ENCODE measurements at regions not wholly inside any gene's neighbourhood (a gene's known extent, or its start where the extent isn't known, plus 50 kb on each side); places are given as distances from the start of the nearest gene placed in this dataset.
A peak's percentile ranks its signal among the peaks of the same experiment; 100 is the strongest.

GRCh38 chr21:31503939-31504338 lies 155.6 kb upstream of the SOD1 start:
- no peaks in the 10 kb centered on the region for H3K27me3 Mint-ChIP-seq
- H3K27ac Mint-ChIP-seq: peak overlapping the region; percentile 5
- peaks cover 23% of the 10 kb centered on the region for H3K4me1 Mint-ChIP-seq (ENCODE audit: low read depth)
- no peaks in the 10 kb centered on the region for H3K9me3 Mint-ChIP-seq (ENCODE audit: low read depth)
- no peaks in the 10 kb centered on the region for H3K36me3 Mint-ChIP-seq
- H3K4me3 Mint-ChIP-seq: no peak overlapping the region

- Mint-ChIP-seq H3K27me3 (no peaks in the 10 kb centered on the region), H3K4me3 (no peak overlapping the region), H3K27ac (no peak overlapping the region), H3K9me3 (ENCODE audit: low read depth) (no peaks in the 10 kb centered on the region), H3K36me3 (no peaks in the 10 kb centered on the region), H3K4me1 (ENCODE audit: low read depth) (peaks cover 21% of the 10 kb centered on the region)
Measured at GRCh38 chr21:31503467-31503866, 156.0 kb upstream of the SOD1 start.

GRCh38 chr21:31502537-31503143 lies 156.9 kb upstream of the SOD1 start:
- H3K9me3 Mint-ChIP-seq (ENCODE audit: low read depth): no peaks in the 10 kb centered on the region
- no peak overlapping the region for H3K4me3 Mint-ChIP-seq
- no peak overlapping the region for H3K27ac Mint-ChIP-seq
- peaks cover 21% of the 10 kb centered on the region for H3K4me1 Mint-ChIP-seq (ENCODE audit: low read depth)
- no peaks in the 10 kb centered on the region for H3K36me3 Mint-ChIP-seq
- no peaks in the 10 kb centered on the region for H3K27me3 Mint-ChIP-seq

- Mint-ChIP-seq H3K9me3 (ENCODE audit: low read depth) (no peaks in the 10 kb centered on the region), H3K4me3 (no peak overlapping the region), H3K27me3 (no peaks in the 10 kb centered on the region), H3K4me1 (ENCODE audit: low read depth) (peaks cover 19% of the 10 kb centered on the region), H3K36me3 (no peaks in the 10 kb centered on the region), H3K27ac (no peak overlapping the region)
Measured at GRCh38 chr21:31501926-31502325, 157.6 kb upstream of the SOD1 start.

- Mint-ChIP-seq H3K27me3 (no peaks in the 10 kb centered on the region), H3K4me3 (no peak overlapping the region), H3K36me3 (no peaks in the 10 kb centered on the region), H3K4me1 (ENCODE audit: low read depth) (peaks cover 11% of the 10 kb centered on the region), H3K27ac (no peak overlapping the region), H3K9me3 (ENCODE audit: low read depth) (no peaks in the 10 kb centered on the region)
Measured at GRCh38 chr21:31500982-31501381, 156.9 kb upstream of the TIAM1 start.

GRCh38 chr21:31500071-31500470 lies 156.0 kb upstream of the TIAM1 start:
- Mint-ChIP-seq H3K36me3 (no peaks in the 10 kb centered on the region), H3K4me3 (no peak overlapping the region), H3K27ac (no peak overlapping the region), H3K27me3 (no peaks in the 10 kb centered on the region), H3K4me1 (ENCODE audit: low read depth) (peaks cover 5% of the 10 kb centered on the region), H3K9me3 (ENCODE audit: low read depth) (no peaks in the 10 kb centered on the region)

- H3K4me3 Mint-ChIP-seq: no peak overlapping the region
- no peaks in the 10 kb centered on the region for H3K9me3 Mint-ChIP-seq (ENCODE audit: low read depth)
- no peaks in the 10 kb centered on the region for H3K4me1 Mint-ChIP-seq (ENCODE audit: low read depth)
- H3K36me3 Mint-ChIP-seq: no peaks in the 10 kb centered on the region
- H3K27me3 Mint-ChIP-seq: no peaks in the 10 kb centered on the region
- H3K27ac Mint-ChIP-seq: no peak overlapping the region
Measured at GRCh38 chr21:31498985-31499384, 154.9 kb upstream of the TIAM1 start.

- no peaks in the 10 kb centered on the region for H3K36me3 Mint-ChIP-seq
- H3K4me3 Mint-ChIP-seq: no peak overlapping the region
- no peaks in the 10 kb centered on the region for H3K4me1 Mint-ChIP-seq (ENCODE audit: low read depth)
- H3K27me3 Mint-ChIP-seq: no peaks in the 10 kb centered on the region
- no peak overlapping the region for H3K27ac Mint-ChIP-seq
- no peaks in the 10 kb centered on the region for H3K9me3 Mint-ChIP-seq (ENCODE audit: low read depth)
Measured at GRCh38 chr21:31497914-31498313, 153.9 kb upstream of the TIAM1 start.

GRCh38 chr21:31493350-31493880 lies 149.4 kb upstream of the TIAM1 start:
- Mint-ChIP-seq H3K27me3 (no peaks in the 10 kb centered on the region), H3K4me1 (ENCODE audit: low read depth) (no peaks in the 10 kb centered on the region), H3K4me3 (no peak overlapping the region), H3K36me3 (no peaks in the 10 kb centered on the region), H3K27ac (no peak overlapping the region), H3K9me3 (ENCODE audit: low read depth) (no peaks in the 10 kb centered on the region)

GRCh38 chr21:31491617-31492016 lies 147.6 kb upstream of the TIAM1 start:
- no peaks in the 10 kb centered on the region for H3K27me3 Mint-ChIP-seq
- H3K27ac Mint-ChIP-seq: no peak overlapping the region
- H3K4me3 Mint-ChIP-seq: no peak overlapping the region
- H3K36me3 Mint-ChIP-seq: no peaks in the 10 kb centered on the region
- no peaks in the 10 kb centered on the region for H3K4me1 Mint-ChIP-seq (ENCODE audit: low read depth)
- no peaks in the 10 kb centered on the region for H3K9me3 Mint-ChIP-seq (ENCODE audit: low read depth)

GRCh38 chr21:31490443-31490842 lies 146.4 kb upstream of the TIAM1 start:
- peaks cover 3% of the 10 kb centered on the region for H3K36me3 Mint-ChIP-seq
- no peak overlapping the region for H3K4me3 Mint-ChIP-seq

GRCh38 chr21:31489726-31490125 lies 145.7 kb upstream of the TIAM1 start:
- H3K36me3 Mint-ChIP-seq: peaks cover 3% of the 10 kb centered on the region
- H3K4me1 Mint-ChIP-seq (ENCODE audit: low read depth): no peaks in the 10 kb centered on the region
- H3K9me3 Mint-ChIP-seq (ENCODE audit: low read depth): peaks cover 4% of the 10 kb centered on the region
- H3K27ac Mint-ChIP-seq: no peak overlapping the region
- no peaks in the 10 kb centered on the region for H3K27me3 Mint-ChIP-seq
- no peak overlapping the region for H3K4me3 Mint-ChIP-seq

More at GRCh38 chr21:31490443-31490842, 146.4 kb upstream of the TIAM1 start:
- Mint-ChIP-seq H3K4me1 (ENCODE audit: low read depth) (no peaks in the 10 kb centered on the region), H3K9me3 (ENCODE audit: low read depth) (no peaks in the 10 kb centered on the region), H3K27me3 (no peaks in the 10 kb centered on the region), H3K27ac (no peak overlapping the region)

- Mint-ChIP-seq H3K4me3 (no peak overlapping the region), H3K9me3 (ENCODE audit: low read depth) (peaks cover 5% of the 10 kb centered on the region), H3K36me3 (peaks cover 5% of the 10 kb centered on the region), H3K4me1 (ENCODE audit: low read depth) (no peaks in the 10 kb centered on the region), H3K27ac (no peak overlapping the region), H3K27me3 (no peaks in the 10 kb centered on the region)
Measured at GRCh38 chr21:31489014-31489413, 145.0 kb upstream of the TIAM1 start.

GRCh38 chr21:31484219-31484618 lies 140.2 kb upstream of the TIAM1 start:
- H3K27me3 Mint-ChIP-seq: no peaks in the 10 kb centered on the region
- peaks cover 13% of the 10 kb centered on the region for H3K36me3 Mint-ChIP-seq
- H3K27ac Mint-ChIP-seq: no peak overlapping the region
- H3K4me3 Mint-ChIP-seq: no peak overlapping the region
- H3K9me3 Mint-ChIP-seq (ENCODE audit: low read depth): peaks cover 13% of the 10 kb centered on the region
- H3K4me1 Mint-ChIP-seq (ENCODE audit: low read depth): no peaks in the 10 kb centered on the region

GRCh38 chr21:31483146-31483545 lies 139.1 kb upstream of the TIAM1 start:
- peaks cover 13% of the 10 kb centered on the region for H3K36me3 Mint-ChIP-seq
- peaks cover 13% of the 10 kb centered on the region for H3K9me3 Mint-ChIP-seq (ENCODE audit: low read depth)
- H3K4me1 Mint-ChIP-seq (ENCODE audit: low read depth): no peaks in the 10 kb centered on the region
- H3K4me3 Mint-ChIP-seq: no peak overlapping the region
- H3K27me3 Mint-ChIP-seq: no peaks in the 10 kb centered on the region
- H3K27ac Mint-ChIP-seq: no peak overlapping the region

GRCh38 chr21:31482460-31482859 lies 138.4 kb upstream of the TIAM1 start:
- Mint-ChIP-seq H3K27me3 (no peaks in the 10 kb centered on the region), H3K9me3 (ENCODE audit: low read depth) (peaks cover 13% of the 10 kb centered on the region), H3K4me1 (ENCODE audit: low read depth) (no peaks in the 10 kb centered on the region), H3K27ac (no peak overlapping the region), H3K36me3 (peaks cover 13% of the 10 kb centered on the region), H3K4me3 (no peak overlapping the region)

Measured in activated naive CD8-positive, alpha-beta T cell (primary cell).